ENCODE measurements at regions not wholly inside any gene's neighbourhood (a gene's known extent, or its start where the extent isn't known, plus 50 kb on each side); places are given as distances from the start of the nearest gene placed in this dataset.

DNA sequence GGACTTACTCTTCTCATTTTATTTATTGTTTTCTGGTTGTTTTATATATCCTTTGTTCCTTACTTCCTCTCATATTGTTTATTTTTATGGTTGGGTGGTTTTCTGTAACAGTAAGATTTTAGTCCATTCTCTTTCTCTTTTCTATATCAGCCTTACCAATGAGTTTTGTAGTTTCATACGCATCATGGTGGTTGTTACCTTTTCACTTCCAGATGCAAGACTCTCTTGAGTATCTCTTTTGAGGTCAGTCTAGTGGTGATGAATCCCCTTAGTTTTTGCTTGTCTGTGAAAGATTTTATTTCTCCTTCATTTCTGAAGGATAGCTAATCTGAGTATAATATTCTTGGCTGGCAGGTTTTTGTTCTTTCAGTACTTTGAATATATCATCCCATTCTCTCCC lies 57.1 kb upstream of the MFGE8 start:
- TF ChIP-seq, protein P1, sequence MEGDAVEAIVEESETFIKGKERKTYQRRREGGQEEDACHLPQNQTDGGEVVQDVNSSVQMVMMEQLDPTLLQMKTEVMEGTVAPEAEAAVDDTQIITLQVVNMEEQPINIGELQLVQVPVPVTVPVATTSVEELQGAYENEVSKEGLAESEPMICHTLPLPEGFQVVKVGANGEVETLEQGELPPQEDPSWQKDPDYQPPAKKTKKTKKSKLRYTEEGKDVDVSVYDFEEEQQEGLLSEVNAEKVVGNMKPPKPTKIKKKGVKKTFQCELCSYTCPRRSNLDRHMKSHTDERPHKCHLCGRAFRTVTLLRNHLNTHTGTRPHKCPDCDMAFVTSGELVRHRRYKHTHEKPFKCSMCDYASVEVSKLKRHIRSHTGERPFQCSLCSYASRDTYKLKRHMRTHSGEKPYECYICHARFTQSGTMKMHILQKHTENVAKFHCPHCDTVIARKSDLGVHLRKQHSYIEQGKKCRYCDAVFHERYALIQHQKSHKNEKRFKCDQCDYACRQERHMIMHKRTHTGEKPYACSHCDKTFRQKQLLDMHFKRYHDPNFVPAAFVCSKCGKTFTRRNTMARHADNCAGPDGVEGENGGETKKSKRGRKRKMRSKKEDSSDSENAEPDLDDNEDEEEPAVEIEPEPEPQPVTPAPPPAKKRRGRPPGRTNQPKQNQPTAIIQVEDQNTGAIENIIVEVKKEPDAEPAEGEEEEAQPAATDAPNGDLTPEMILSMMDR (tag by site-specific recombination; IDR thresholded peaks at IDR 0.05) = no peak
- no peak for TF ChIP-seq ZBTB8A (tag by site-specific recombination; IDR thresholded peaks at IDR 0.05)
- TF ChIP-seq ZNF792 (tag by site-specific recombination; IDR thresholded peaks at IDR 0.05) = no peak
- TF ChIP-seq, protein P2, sequence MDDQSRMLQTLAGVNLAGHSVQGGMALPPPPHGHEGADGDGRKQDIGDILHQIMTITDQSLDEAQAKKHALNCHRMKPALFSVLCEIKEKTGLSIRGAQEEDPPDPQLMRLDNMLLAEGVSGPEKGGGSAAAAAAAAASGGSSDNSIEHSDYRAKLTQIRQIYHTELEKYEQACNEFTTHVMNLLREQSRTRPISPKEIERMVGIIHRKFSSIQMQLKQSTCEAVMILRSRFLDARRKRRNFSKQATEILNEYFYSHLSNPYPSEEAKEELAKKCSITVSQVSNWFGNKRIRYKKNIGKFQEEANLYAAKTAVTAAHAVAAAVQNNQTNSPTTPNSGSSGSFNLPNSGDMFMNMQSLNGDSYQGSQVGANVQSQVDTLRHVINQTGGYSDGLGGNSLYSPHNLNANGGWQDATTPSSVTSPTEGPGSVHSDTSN (CRISPR knock-in tag; IDR thresholded peaks at IDR 0.05) = no peak
- TF ChIP-seq, protein P3, sequence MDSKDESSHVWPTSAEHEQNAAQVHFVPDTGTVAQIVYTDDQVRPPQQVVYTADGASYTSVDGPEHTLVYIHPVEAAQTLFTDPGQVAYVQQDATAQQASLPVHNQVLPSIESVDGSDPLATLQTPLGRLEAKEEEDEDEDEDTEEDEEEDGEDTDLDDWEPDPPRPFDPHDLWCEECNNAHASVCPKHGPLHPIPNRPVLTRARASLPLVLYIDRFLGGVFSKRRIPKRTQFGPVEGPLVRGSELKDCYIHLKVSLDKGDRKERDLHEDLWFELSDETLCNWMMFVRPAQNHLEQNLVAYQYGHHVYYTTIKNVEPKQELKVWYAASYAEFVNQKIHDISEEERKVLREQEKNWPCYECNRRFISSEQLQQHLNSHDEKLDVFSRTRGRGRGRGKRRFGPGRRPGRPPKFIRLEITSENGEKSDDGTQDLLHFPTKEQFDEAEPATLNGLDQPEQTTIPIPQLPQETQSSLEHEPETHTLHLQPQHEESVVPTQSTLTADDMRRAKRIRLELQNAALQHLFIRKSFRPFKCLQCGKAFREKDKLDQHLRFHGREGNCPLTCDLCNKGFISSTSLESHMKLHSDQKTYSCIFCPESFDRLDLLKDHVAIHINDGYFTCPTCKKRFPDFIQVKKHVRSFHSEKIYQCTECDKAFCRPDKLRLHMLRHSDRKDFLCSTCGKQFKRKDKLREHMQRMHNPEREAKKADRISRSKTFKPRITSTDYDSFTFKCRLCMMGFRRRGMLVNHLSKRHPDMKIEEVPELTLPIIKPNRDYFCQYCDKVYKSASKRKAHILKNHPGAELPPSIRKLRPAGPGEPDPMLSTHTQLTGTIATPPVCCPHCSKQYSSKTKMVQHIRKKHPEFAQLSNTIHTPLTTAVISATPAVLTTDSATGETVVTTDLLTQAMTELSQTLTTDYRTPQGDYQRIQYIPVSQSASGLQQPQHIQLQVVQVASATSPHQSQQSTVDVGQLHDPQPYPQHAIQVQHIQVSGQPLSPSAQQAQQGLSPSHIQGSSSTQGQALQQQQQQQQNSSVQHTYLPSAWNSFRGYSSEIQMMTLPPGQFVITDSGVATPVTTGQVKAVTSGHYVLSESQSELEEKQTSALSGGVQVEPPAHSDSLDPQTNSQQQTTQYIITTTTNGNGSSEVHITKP (tag by site-specific recombination; IDR thresholded peaks at IDR 0.05) = no peak
- TF ChIP-seq YY1 (tag by site-specific recombination; IDR thresholded peaks at IDR 0.05) = no peak
- TF ChIP-seq ZNF561 (tag by site-specific recombination; IDR thresholded peaks at IDR 0.05; ENCODE audit: borderline replicate concordance) = no peak
- no peak for TF ChIP-seq ZEB2 (tag by site-specific recombination; IDR thresholded peaks at IDR 0.05)

Data from HEK293 (cell line).